ENCODE measurements at regions not wholly inside any gene's neighbourhood (a gene's known extent, or its start where the extent isn't known, plus 50 kb on each side); places are given as distances from the start of the nearest gene placed in this dataset.

DNA sequence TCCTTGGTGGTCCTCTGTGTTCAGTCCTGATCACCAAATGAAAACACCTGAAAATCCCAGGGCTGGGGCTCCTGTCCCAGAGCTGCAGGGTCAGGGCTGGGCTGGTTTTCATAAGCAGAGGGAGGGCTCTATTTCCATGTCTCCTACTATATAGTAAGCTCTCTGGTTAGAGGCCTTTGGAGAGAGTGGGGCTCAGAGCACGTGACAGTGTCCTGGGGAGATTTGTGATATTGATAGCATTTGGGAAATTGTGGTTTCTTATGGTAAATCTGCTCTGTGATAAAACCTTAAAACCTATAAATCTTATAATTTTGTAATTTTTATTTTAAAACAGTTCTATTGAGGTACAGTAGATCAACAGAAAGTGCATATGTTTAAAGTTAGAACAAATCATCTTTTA, 1202.2 kb downstream of the TMEM121 start:
- Histone ChIP-seq H3K9me3 (replicated peaks in 1 of 3) (no peaks in the 10 kb centered on the region), H3K27me3 (no peaks in the 10 kb centered on the region), H3K27ac (no peak overlapping the region), H3K4me1 (replicated peaks in 1 of 2) (no peaks in the 10 kb centered on the region), H3K4me3 (no peak overlapping the region), H3K36me3 (replicated peaks in 1 of 2) (no peaks in the 10 kb centered on the region)
- intact Hi-C loops (cut with DNase I) = no loop called here
- TF ChIP-seq, protein P1, sequence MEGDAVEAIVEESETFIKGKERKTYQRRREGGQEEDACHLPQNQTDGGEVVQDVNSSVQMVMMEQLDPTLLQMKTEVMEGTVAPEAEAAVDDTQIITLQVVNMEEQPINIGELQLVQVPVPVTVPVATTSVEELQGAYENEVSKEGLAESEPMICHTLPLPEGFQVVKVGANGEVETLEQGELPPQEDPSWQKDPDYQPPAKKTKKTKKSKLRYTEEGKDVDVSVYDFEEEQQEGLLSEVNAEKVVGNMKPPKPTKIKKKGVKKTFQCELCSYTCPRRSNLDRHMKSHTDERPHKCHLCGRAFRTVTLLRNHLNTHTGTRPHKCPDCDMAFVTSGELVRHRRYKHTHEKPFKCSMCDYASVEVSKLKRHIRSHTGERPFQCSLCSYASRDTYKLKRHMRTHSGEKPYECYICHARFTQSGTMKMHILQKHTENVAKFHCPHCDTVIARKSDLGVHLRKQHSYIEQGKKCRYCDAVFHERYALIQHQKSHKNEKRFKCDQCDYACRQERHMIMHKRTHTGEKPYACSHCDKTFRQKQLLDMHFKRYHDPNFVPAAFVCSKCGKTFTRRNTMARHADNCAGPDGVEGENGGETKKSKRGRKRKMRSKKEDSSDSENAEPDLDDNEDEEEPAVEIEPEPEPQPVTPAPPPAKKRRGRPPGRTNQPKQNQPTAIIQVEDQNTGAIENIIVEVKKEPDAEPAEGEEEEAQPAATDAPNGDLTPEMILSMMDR (IDR thresholded peaks at IDR 0.05) = no peak
- TF ChIP-seq POLR2A (IDR thresholded peaks at IDR 0.05) = no peak
- no peak for DNase-seq
- WGBS, 4 donors = 29 to 52% methylated on average over 1 of the region's 1 CpG; no CpG with 5 or more reads in 2 of the 4 donors

DNA sequence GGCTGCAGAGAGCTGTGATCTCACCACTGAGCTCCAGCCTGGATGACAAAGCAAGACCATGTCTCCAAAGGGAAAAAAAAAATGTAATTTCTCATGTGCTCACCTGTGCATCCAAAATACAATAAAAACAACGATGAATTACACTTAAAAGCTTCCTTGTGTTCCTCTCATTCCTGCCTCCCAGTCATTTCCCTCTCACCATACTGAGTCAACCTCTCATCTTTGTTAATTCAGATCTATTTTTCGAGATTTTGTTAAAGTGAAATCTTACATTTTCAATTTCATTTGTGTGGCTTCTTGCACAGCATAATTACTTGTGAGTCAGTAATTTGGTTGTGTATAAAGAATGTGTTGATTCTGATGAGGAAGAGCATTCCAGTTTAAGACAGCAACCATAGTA, 1203.2 kb downstream of the TMEM121 start:
- no peaks in the 10 kb centered on the region for H3K27me3 ChIP-seq
- intact Hi-C loops (cut with DNase I) = no loop called here
- no peaks in the 10 kb centered on the region for H3K36me3 ChIP-seq (replicated peaks in 1 of 2)
- DNase-seq = no peak
- no peak overlapping the region for H3K4me3 ChIP-seq
- H3K4me1 ChIP-seq (replicated peaks in 1 of 2) = no peaks in the 10 kb centered on the region
- no peak for TF ChIP-seq POLR2A (IDR thresholded peaks at IDR 0.05)
- TF ChIP-seq, protein P1 (IDR thresholded peaks at IDR 0.05) = no peak
- H3K9me3 ChIP-seq (replicated peaks in 1 of 3) = no peaks in the 10 kb centered on the region
- 36 to 45% methylated on average over 2 of the region's 2 CpGs; no CpG with 5 or more reads in 2 of the 4 donors for WGBS, 4 donors
- no peak overlapping the region for H3K27ac ChIP-seq

DNA sequence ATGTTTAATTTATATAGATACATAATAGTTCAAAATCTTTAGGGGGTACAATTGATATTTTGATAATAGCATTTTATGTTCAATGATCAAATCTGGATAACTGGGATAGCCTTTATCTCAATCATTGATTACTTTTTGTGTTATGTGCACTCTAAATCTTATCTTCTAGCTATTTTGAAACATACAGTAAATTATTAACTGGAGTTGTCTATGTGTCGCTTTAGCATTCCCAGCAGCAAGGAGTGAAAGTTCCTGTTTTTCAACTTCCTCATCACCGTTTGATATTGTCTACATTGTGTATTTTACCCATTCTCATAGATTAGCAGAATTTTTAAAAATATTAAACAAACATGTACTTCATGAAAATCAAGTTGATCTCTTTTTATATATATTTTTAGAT, 1207.4 kb downstream of the TMEM121 start:
- no peak overlapping the region for H3K4me3 ChIP-seq
- intact Hi-C loops (cut with DNase I) = no loop called here
- H3K4me1 ChIP-seq (replicated peaks in 1 of 2) = no peaks in the 10 kb centered on the region
- TF ChIP-seq, protein P1 (IDR thresholded peaks at IDR 0.05) = no peak
- no peak for TF ChIP-seq POLR2A (IDR thresholded peaks at IDR 0.05)
- DNase-seq = no peak
- H3K27ac ChIP-seq = no peak overlapping the region
- H3K27me3 ChIP-seq = no peaks in the 10 kb centered on the region
- WGBS, 4 donors = 38 to 48% methylated on average over 2 of the region's 2 CpGs; no CpG with 5 or more reads in 2 of the 4 donors
- H3K36me3 ChIP-seq (replicated peaks in 1 of 2) = no peaks in the 10 kb centered on the region
- no peaks in the 10 kb centered on the region for H3K9me3 ChIP-seq (replicated peaks in 1 of 3)

DNA sequence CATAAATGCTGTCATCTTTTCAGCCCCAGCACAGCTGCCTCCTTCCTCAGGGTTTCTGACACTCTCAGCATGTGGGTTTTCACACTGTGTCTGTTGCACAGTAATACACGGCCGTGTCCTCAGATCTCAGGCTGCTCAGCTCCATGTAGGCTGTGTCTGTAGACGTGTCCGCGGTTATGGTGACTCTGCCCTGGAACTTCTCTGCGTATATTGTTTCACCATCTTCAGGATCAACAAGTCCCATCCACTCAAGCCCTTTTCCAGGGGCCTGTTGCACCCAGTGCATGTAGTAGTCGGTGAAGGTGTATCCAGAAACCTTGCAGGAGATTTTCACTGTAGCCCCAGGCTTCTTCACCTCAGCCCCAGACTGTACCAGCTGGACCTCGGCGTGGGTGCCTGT, 1210.6 kb downstream of the TMEM121 start:
- Histone ChIP-seq H3K27ac (no peak overlapping the region), H3K4me3 (no peak overlapping the region), H3K36me3 (replicated peaks in 1 of 2) (no peaks in the 10 kb centered on the region), H3K4me1 (replicated peaks in 1 of 2) (no peaks in the 10 kb centered on the region), H3K27me3 (no peaks in the 10 kb centered on the region), H3K9me3 (replicated peaks in 1 of 3) (no peaks in the 10 kb centered on the region)
- TF ChIP-seq POLR2A (IDR thresholded peaks at IDR 0.05) = no peak
- TF ChIP-seq, protein P1 (IDR thresholded peaks at IDR 0.05) = no peak
- DNase-seq = no peak
- 63 to 74% methylated on average over 7 to 9 of the region's 9 CpGs; no CpG with 5 or more reads in 2 of the 4 donors for WGBS, 4 donors
- intact Hi-C loops (cut with DNase I) = no loop called here
